Keratinocyte (primary cell): ENCODE measurements at regions not wholly inside any gene's neighbourhood (a gene's known extent, or its start where the extent isn't known, plus 50 kb on each side); places are given as distances from the start of the nearest gene placed in this dataset.

Experiments used
- CTCF ChIP-seq, 3 experiments: IDR thresholded peaks in 1 of 3; conservative IDR thresholded peaks in 1 of 3; optimal IDR thresholded peaks in 1 of 3; 2 replicates in 2 of 3; 3 replicates in 1 of 3; pipeline versions ENCODE3 to v1.5.1; 2011; ENCODE audit warnings: low read length in 3 of 3, mild to moderate bottlenecking in 3 of 3, moderate library complexity in 2 of 3, control low read depth in 1 of 3, inconsistent platforms in 1 of 3; ENCODE audit not compliant: insufficient read depth in 2 of 3; ENCODE audit errors: extremely low read depth in 1 of 3
- EZH2 ChIP-seq: IDR thresholded peaks from one replicate; pipeline ENCODE4 v1.6.1; 2012; ENCODE audit warnings: inconsistent platforms, mild to moderate bottlenecking, low read length, moderate library complexity

DNA sequence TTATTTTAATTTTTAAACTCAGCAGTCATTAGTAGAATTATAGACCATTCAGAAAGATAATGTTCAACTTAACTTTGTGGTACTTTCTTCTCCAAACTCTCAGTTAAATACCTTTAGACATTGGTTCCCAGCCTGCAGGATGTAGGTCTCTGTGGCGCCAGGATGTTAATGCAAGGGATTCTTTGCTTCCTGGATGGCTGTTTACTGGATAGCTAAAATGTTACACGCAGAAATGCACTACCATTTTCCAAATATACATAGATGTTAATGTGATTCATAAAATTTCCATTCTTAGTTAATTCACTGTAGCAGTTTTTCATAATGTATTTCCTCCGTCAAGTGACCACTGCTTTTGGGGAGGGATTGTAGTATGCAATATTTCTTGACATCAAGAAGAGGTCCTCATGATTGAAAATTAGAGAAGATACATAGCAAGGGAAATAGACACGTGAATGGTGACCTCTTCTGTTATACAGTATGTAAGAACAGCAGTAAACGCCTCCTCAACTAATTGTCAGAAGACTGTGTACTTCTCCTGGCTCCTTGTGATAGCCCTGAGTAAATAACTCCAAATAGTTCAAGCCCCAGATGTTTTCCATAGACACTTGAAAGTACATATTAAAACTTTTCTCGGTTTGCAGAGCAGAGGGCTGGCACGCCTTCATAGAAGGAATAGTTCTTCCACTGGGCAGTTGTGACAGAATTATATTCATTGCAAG lies 128.8 kb downstream of the LCA5 start:
- TF ChIP-seq CTCF (optimal IDR thresholded peaks at IDR 0.05 in 1 of 3, IDR thresholded peaks at IDR 0.05 in 1 of 3, conservative IDR thresholded peaks at IDR 0.05 in 1 of 3; ENCODE audit: extremely low read depth in 1 of 3, insufficient read depth in 2 of 3, low read length in 3 of 3) = no peak
- TF ChIP-seq EZH2 = no peak
